ENCODE measurements at regions not wholly inside any gene's neighbourhood (a gene's known extent, or its start where the extent isn't known, plus 50 kb on each side); places are given as distances from the start of the nearest gene placed in this dataset.

DNA sequence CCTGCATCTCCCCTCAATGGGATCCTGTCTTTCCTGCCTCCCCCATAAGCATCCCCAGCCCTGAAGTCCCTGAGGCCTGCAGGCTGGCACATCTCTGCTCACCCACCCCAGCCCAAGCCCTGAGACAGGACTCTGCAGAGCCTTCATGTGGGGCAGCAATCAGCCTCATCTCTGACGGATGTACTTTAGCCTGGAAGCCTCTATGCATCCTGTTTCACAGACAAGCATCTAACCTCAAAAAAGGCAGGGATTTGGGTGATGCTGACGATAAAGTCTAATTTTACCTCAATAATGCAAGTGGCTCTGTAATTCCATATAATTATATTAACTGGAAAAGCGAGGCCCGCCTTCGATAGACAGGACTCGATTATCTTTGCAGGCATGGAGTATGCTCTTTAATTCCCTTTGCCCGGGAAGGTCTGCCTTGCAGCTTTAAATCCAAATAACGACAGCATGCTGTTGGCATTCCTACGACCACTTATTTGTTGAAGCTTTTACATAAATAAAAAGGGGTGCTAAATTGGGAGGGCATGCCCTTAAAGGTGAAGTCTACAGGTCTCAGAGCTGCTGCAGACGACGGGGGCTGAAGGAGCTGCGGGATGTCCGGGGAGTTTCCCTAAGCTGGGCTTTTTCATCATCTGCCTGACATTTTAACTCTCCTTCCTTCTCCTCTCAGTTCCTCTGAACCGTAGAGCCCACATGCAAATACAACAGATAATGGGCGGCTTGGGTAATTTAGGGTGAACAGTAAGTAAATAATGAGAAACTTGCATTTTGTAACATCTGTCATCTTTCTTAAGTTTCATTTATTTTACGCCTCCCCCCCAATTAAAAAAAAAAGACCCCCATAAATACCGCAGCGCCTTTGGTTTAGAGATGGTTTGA is 211.5 kb downstream of the URI1 start:
- TF ChIP-seq POLR2A (IDR thresholded peaks at IDR 0.05) (no peak), EP300 (IDR thresholded peaks at IDR 0.05) (no peak), CTCF (IDR thresholded peaks at IDR 0.05) (no peak)
- no peak overlapping the region for H3K4me3 ChIP-seq
- peaks cover 0 to 6% (median 0%) of the 10 kb centered on the region in 4 donors for H3K4me1 ChIP-seq
- no peaks in the 10 kb centered on the region for H3K27me3 ChIP-seq
- H3K9me3 ChIP-seq: no peaks in the 10 kb centered on the region
- no peak for DNase-seq (ENCODE audit: low spot score in 2 of 2)
- no peaks in the 10 kb centered on the region for H3K36me3 ChIP-seq
- no peak overlapping the region for H3K27ac ChIP-seq
- WGBS, 2 donors: 53 to 55% methylated on average over 18 of the region's 18 CpGs

GRCh38 chr19:30154410-30154809 is 212.4 kb downstream of the URI1 start:
- Histone ChIP-seq H3K9me3 (peaks cover 0 to 3% (median 0%) of the 10 kb centered on the region in 4 donors), H3K4me1 (peaks cover 0 to 6% (median 0%) of the 10 kb centered on the region in 4 donors), H3K27ac (no peak overlapping the region), H3K27me3 (no peaks in the 10 kb centered on the region), H3K36me3 (no peaks in the 10 kb centered on the region), H3K4me3 (no peak overlapping the region)
- no peak for DNase-seq (ENCODE audit: low spot score in 2 of 2)
- TF ChIP-seq POLR2A (IDR thresholded peaks at IDR 0.05): no peak
- WGBS, 2 donors: 79 to 82% methylated on average over 8 of the region's 8 CpGs

- H3K4me3 ChIP-seq: no peak overlapping the region
- no peak for TF ChIP-seq CTCF (IDR thresholded peaks at IDR 0.05)
- TF ChIP-seq EP300 (IDR thresholded peaks at IDR 0.05): no peak
- peaks cover 0 to 3% (median 0%) of the 10 kb centered on the region in 4 donors for H3K4me1 ChIP-seq
- H3K27me3 ChIP-seq: no peaks in the 10 kb centered on the region
- DNase-seq (ENCODE audit: low spot score in 2 of 2): no peak
- 78 to 80% methylated on average over 20 to 21 of the region's 21 CpGs for WGBS, 2 donors
- no peak overlapping the region for H3K27ac ChIP-seq
- peaks cover 0 to 5% (median 0%) of the 10 kb centered on the region in 4 donors for H3K9me3 ChIP-seq
- no peaks in the 10 kb centered on the region for H3K36me3 ChIP-seq
Measured at GRCh38 chr19:30155381-30156200, 213.6 kb downstream of the URI1 start.

DNA sequence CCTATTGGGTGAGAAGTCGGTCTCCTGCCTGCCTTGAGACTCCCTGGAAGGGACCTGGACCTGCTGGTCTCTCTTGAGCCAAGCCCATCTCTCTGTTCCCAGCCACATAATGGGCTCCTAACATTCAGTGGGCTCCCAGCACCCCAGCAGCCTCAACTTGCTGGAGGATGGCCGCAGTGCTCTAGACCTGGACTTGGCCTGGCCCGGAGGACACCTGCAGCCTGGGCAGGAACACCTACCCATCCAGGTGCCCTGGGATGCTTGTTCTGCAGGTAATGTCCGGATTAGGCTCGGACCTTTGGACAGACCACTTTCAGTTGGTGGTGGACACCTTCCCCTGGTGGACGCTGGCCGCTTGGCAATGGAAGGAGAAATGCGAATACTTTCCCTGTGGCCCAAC is 214.6 kb downstream of the URI1 start:
- no peak for DNase-seq (ENCODE audit: low spot score in 2 of 2)
- no peak overlapping the region for H3K4me3 ChIP-seq

More for the DNA sequence above, 214.6 kb downstream of the URI1 start:
- WGBS, 2 donors: 93 to 97% methylated on average over 7 to 8 of the region's 8 CpGs
- H3K4me1 ChIP-seq: no peaks in the 10 kb centered on the region
- H3K36me3 ChIP-seq: no peaks in the 10 kb centered on the region
- H3K27me3 ChIP-seq: no peaks in the 10 kb centered on the region
- TF ChIP-seq CTCF (IDR thresholded peaks at IDR 0.05) (no peak), EP300 (IDR thresholded peaks at IDR 0.05) (no peak), POLR2A (IDR thresholded peaks at IDR 0.05) (no peak)
- H3K27ac ChIP-seq: no peak overlapping the region
- H3K9me3 ChIP-seq: peaks cover 0 to 5% (median 0%) of the 10 kb centered on the region in 4 donors

Data from tibial nerve (tissue), 4 donors.